HG03439 (cell line): ENCODE measurements at regions not wholly inside any gene's neighbourhood (a gene's known extent, or its start where the extent isn't known, plus 50 kb on each side); places are given as distances from the start of the nearest gene placed in this dataset.

Experiments used
- ATAC-seq: cut with Tn5 transposase; IDR thresholded peaks from one replicate; pipeline ENCODE4 v1.9.1; 2021; ENCODE audit warnings: mild to moderate bottlenecking, moderate library complexity; ENCODE audit not compliant: unreplicated experiment

- ATAC-seq, result no peak
Measured at GRCh38 chr16:85561248-85562092, 51.7 kb upstream of the GSE1 start.

- ATAC-seq, result no peak
Measured at GRCh38 chr16:85562093-85562786, 50.9 kb upstream of the GSE1 start.

- ATAC-seq, result no peak
Measured at GRCh38 chr16:85563034-85563433, 50.1 kb upstream of the GSE1 start.
